K562 (cell line): ENCODE measurements at regions not wholly inside any gene's neighbourhood (a gene's known extent, or its start where the extent isn't known, plus 50 kb on each side); places are given as distances from the start of the nearest gene placed in this dataset.

Experiments used
- ADNP ChIP-seq: fragments of 200-800 bp; sonication (Bioruptor generic); IDR thresholded peaks from 2 replicates; pipeline ENCODE4 v1.6.1; 2016; ENCODE audit warnings: missing genetic modification characterization, missing compliant biosample characterization
- CBFA2T2 ChIP-seq: fragments of 450-650 bp; conservative IDR thresholded peaks from 2 replicates; pipeline ENCODE4 v1.6.1; 2017; ENCODE audit warnings: mild to moderate bottlenecking
- CC2D1A ChIP-seq: fragments of 450-650 bp; IDR thresholded peaks from 2 replicates; pipeline ENCODE4 v1.6.1; 2017; ENCODE audit warnings: mild to moderate bottlenecking
- EGR1 ChIP-seq: fragments of 450-650 bp; conservative IDR thresholded peaks from 2 replicates; pipeline ENCODE4 v1.6.1; 2017; ENCODE audit warnings: mild to moderate bottlenecking
- GTF2F1 ChIP-seq: IDR thresholded peaks from 2 replicates; pipeline ENCODE4 v1.6.1; 2011; ENCODE audit warnings: low read depth, low read length, improper control_type of control experiment
- MGA ChIP-seq: fragments of 450-650 bp; IDR thresholded peaks from 2 replicates; pipeline ENCODE4 v1.6.1; 2016; ENCODE audit warnings: mild to moderate bottlenecking, moderate library complexity
- RBBP5 ChIP-seq: fragments of 200-600 bp; sonication (generic); IDR thresholded peaks from 2 replicates; pipeline ENCODE4 v1.6.1; 2012; ENCODE audit warnings: borderline replicate concordance, mild to moderate bottlenecking, low read length, control low read depth, inconsistent platforms; ENCODE audit not compliant: insufficient read depth, poor library complexity, severe bottlenecking
- RUNX1 ChIP-seq: sonication (generic); IDR thresholded peaks from 2 replicates; pipeline ENCODE4 v1.6.1; 2016; ENCODE audit warnings: antibody characterized with exemption, low read depth
- TOE1 ChIP-seq, 2 experiments: fragments of 450-650 bp in 1 of 2; sonication (generic) in 1 of 2; formaldehyde crosslinking in 1 of 2; IDR thresholded peaks; 2 replicates each; pipeline versions ENCODE4 v1.7.1 to v1.8.0; 2016 to 2022; ENCODE audit warnings: borderline replicate concordance in 2 of 2, mild to moderate bottlenecking in 2 of 2, antibody characterized with exemption in 1 of 2, inconsistent platforms in 1 of 2, low read depth in 1 of 2, missing genetic modification reagents in 1 of 2, moderate library complexity in 1 of 2
- WHSC1 ChIP-seq: IDR thresholded peaks from one replicate; pipeline ENCODE4 v1.6.1; 2012; ENCODE audit warnings: low read length, control low read depth, inconsistent platforms
- ZNF140 ChIP-seq: fragments of 250-450 bp; sonication (Bioruptor Pico); IDR thresholded peaks from 2 replicates; pipeline ENCODE4 v1.8.0; 2021; ENCODE audit warnings: moderate library complexity, mild to moderate bottlenecking, inconsistent platforms
- ZNF79 ChIP-seq: fragments of 250-450 bp; sonication (Bioruptor Pico); IDR thresholded peaks from 2 replicates; pipeline ENCODE4 v1.4.0; 2020; ENCODE audit warnings: low read depth, mild to moderate bottlenecking, moderate library complexity

DNA sequence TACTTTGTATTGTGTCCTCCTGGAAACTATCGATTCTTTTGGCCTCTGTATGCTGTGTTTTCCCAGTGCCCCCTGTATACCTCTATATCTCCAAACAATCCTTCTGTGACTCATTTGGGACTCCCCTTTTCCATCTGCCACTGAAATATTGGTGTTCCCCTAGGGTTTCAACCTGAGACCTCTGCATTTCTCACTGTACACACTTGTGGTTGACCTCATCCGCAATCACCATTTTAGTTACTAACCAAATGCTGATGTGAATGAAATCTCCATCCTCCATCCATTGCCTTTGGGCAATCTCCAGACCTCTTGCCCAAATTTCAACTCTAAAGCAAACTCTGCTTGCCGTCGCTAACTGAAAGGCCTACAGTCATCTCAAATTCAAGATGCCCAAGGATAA, 190.6 kb upstream of the PLET1 start (continued):
- TF ChIP-seq MGA (no peak), EGR1 (no peak), CBFA2T2 (no peak), GTF2F1 (no peak), RUNX1 (no peak), RBBP5 (no peak), WHSC1 (no peak), CC2D1A (no peak), ADNP (tag) (no peak), ZNF79 (CRISPR knock-in tag) (no peak), TOE1 (IDR thresholded peaks at IDR 0.05; ENCODE audit: borderline replicate concordance) (no peak), TOE1 (CRISPR knock-in tag; IDR thresholded peaks at IDR 0.05; ENCODE audit: borderline replicate concordance, low read depth) (no peak), ZNF140 (CRISPR knock-in tag) (no peak)
